ENCODE measurements at regions not wholly inside any gene's neighbourhood (a gene's known extent, or its start where the extent isn't known, plus 50 kb on each side); places are given as distances from the start of the nearest gene placed in this dataset.

DNA sequence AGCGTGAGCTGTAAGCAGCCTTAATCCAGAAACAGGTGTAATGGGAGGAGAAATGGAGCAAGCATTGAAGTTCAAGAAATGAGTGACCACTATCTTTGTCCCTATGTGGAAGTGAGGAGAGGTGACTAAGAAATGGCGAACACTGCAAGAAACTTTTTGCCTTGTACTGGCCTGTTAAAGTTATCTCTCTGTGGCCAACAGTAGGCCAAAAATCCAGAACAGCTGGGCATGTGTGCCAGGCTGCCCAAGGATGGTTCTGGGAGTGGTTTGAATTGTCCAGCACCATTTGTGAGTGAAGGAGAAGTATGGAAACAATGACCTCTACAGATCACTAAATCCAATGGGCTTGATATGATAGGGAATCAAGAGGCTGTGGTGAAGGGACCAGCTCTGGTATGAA lies 83.3 kb upstream of the FRMD6 start:
- TF ChIP-seq, protein P1, sequence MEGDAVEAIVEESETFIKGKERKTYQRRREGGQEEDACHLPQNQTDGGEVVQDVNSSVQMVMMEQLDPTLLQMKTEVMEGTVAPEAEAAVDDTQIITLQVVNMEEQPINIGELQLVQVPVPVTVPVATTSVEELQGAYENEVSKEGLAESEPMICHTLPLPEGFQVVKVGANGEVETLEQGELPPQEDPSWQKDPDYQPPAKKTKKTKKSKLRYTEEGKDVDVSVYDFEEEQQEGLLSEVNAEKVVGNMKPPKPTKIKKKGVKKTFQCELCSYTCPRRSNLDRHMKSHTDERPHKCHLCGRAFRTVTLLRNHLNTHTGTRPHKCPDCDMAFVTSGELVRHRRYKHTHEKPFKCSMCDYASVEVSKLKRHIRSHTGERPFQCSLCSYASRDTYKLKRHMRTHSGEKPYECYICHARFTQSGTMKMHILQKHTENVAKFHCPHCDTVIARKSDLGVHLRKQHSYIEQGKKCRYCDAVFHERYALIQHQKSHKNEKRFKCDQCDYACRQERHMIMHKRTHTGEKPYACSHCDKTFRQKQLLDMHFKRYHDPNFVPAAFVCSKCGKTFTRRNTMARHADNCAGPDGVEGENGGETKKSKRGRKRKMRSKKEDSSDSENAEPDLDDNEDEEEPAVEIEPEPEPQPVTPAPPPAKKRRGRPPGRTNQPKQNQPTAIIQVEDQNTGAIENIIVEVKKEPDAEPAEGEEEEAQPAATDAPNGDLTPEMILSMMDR (IDR thresholded peaks at IDR 0.05) = no peak
- Histone ChIP-seq H3K4me3 (no peak overlapping the region), H3K27ac (no peak overlapping the region)
- DNase-seq (ENCODE audit: low spot score) = no peak

DNA sequence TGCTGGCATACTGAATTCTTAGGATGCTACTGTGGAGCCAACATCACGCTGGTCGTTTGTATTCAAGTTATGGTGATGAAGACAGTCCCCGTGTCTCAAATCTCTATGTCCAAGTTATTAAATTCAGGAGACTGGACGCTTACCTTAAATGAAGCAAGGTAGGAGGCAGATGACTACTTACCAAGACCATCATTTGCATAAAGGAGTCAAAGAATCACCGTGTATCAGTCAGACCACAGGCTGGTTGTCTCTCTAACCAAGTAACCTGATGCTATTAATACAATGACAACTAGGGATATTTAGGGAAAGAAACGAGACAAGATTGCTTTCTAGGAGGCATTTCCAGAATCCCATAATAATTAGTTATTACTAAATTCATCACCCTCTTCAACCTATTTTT lies 78.1 kb upstream of the FRMD6 start:
- DNase-seq (ENCODE audit: low spot score) = no peak
- TF ChIP-seq, protein P1 (IDR thresholded peaks at IDR 0.05) = no peak
- Histone ChIP-seq H3K4me3 (no peak overlapping the region), H3K27ac (no peak overlapping the region)

DNA sequence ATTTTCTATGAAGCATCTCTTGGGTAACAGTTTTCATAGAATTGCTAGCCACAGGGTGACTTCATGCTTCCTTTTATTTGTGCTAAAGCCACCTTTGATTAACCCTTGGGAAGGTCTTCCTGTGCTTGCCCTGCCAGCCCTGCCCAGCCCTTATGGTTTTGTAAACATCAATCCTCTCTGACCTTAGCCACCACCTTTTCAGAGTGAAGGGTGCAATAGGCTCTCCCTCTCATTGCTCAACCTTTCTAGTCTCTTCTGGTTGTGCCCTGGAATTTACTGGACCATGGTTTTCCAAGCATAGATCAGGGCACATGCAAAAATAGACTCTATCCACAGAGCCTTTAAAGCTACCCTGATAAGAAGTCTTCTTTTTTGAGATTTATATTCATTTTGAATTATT lies 77.7 kb upstream of the FRMD6 start:
- Histone ChIP-seq H3K4me3 (no peak overlapping the region), H3K27ac (no peak overlapping the region)
- TF ChIP-seq, protein P1 (IDR thresholded peaks at IDR 0.05) = no peak
- DNase-seq (ENCODE audit: low spot score) = no peak

DNA sequence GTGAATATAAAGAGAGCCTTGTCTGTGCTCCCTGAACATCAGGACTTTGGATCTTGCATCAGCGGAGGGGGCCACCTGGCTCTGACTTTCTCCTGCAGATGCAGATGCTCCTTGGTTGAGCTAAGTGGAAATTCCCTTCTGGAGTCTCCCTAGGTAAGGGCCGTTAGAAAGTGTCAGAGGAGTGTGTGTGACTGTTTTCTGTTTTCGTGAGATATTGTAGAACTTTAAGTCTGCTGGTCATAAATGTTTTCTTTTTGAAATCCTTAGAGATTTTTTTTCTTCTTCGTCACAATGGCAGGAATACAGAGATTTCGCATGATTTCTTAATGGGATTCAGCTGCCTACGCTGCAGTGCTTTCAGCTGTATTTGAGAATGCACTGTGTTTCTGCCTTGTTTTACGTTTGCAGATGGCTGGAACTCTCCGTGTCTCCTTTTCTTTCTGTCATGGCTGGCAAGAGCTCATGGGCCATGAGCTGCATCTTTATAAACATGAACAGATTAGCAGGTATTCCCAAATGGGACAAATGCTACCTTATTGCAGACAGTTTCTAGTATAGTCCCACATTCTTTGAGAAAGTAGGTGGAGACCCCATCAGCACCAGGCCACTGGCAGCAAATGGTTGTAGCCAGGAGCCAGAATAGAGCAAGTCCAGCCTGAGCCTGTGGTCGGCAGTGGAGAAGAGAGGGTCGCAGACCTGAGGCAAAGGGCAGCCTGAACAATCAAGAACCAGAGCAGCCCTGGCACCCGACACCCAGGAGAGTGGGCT lies 76.2 kb upstream of the FRMD6 start:
- DNase-seq (ENCODE audit: low spot score) = no peak
- TF ChIP-seq, protein P1 (IDR thresholded peaks at IDR 0.05) = no peak
- Histone ChIP-seq H3K4me3 (no peak overlapping the region), H3K27ac (no peak overlapping the region)

DNA sequence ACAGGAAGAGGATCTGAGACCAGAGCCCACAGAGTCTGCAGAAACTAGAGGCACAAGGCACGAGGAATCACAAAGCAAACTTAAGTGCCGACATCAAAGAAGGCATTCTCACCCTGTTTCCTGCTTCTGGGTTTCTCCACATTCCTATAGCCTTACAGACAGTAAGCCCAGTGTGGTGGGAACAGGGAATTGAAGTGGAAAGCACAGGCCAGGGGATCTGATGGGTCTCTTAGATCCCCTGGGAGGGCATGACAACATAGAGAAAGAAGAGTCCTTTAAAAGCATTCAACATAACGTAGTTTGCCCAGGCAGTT lies 75.6 kb upstream of the FRMD6 start:
- Histone ChIP-seq H3K4me3 (no peak overlapping the region), H3K27ac (no peak overlapping the region)
- DNase-seq (ENCODE audit: low spot score) = no peak
- TF ChIP-seq, protein P1 (IDR thresholded peaks at IDR 0.05) = no peak

DNA sequence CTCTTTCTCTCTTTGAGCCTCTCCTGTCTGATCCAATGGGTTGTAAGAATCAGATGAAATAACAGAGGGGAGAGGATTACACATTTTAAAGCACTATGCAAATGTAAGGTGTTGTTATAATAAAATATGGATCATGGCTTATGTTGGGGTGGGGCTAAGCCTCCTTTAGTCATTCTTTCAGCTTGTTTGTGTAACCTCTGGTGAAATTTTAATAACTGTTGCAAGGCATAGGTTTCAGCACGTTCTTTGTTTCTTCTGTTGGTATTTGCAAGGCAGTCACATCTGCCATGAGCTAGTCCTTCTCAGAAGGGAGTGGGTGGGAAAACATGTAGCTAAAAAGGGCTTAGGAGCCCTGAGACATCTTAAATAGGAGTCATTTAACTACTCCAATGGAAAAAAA lies 74.8 kb upstream of the FRMD6 start:
- Histone ChIP-seq H3K27ac (no peak overlapping the region), H3K4me3 (no peak overlapping the region)
- DNase-seq (ENCODE audit: low spot score) = no peak
- TF ChIP-seq, protein P1 (IDR thresholded peaks at IDR 0.05) = no peak

DNA sequence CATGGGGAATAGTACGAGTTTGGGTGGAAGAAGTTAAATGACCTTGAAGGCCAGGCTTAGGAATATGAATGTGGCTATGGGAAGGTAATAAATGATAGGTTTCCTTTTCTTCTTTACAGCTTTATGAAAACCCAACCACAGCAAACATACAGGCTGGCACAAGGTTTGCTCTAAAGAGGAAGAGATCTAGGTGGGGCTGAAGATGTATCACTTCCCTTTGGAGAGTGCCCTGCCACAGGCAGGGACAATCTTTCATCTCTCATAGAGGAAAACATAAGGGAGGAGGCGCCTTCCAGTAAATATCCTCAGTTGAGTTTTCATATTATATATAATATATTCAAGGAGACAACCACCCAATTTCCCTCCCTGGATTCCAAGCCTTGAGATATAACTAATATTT lies 72.9 kb upstream of the FRMD6 start:
- TF ChIP-seq, protein P1 (IDR thresholded peaks at IDR 0.05) = no peak
- DNase-seq (ENCODE audit: low spot score) = no peak
- no peak overlapping the region for H3K4me3 ChIP-seq
- no peak overlapping the region for H3K27ac ChIP-seq

Measured in coronary artery (tissue), 2 donors.